ENCODE measurements at regions not wholly inside any gene's neighbourhood (a gene's known extent, or its start where the extent isn't known, plus 50 kb on each side); places are given as distances from the start of the nearest gene placed in this dataset.

- no peak for DNase-seq (ENCODE audit: low read depth in 2 of 2)
Observed at GRCh38 chr5:143693651-143694252, 118.2 kb upstream of the HMHB1 start.

GRCh38 chr5:143692342-143692741 lies 119.6 kb upstream of the HMHB1 start:
- DNase-seq (ENCODE audit: low read depth in 2 of 2), result no peak

GRCh38 chr5:143691945-143692290 lies 120.0 kb upstream of the HMHB1 start:
- DNase-seq (ENCODE audit: low read depth in 2 of 2), result no peak

DNA sequence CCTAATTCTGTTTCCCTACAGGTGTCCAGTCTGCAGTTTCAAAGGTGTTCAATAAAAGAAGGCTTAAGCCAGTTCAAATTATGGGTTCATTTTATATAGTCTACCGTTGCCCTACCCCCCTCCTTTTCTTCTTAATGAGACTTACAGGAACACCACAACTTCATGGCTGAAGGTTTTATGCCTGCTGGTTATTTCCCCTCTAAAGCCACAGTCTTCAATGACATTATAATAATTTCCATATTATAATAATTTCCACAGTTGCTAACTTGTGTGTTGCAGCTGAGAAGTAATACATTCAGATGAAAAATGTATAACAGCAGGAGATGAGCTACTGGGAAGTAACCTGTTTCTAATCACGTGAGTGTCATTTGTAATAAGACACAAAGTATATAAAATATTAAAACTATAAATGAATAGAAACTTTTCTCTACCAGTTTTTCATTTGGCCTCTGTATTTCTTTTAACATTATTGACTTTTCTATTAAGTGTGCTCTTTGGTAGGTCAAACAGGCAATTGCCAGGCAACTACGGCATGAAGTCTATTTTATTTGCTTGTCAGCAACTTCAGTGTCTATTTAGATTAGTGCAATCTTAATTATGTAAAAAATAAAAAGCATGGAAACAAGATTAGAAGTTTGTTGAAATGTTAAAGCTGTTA lies 120.5 kb upstream of the HMHB1 start:
- DNase-seq (ENCODE audit: low read depth in 2 of 2), result no peak

DNA sequence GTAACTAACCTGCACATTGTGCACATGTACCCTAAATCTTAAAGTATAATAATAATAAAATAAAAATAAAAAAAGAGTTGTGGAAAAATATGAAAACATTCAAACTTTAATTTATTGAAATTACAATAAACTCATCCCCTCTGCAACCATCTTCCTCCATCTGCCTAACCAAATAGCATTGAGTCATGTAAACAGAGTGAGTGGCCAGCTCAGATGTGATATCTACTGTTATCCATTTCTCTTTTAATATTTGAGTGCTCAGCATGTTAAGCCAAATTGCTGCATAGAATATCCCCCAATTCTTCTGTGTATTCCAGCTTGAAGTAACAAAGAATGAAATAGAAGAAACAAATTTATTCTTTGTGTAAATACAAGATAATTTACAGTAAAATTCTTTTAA lies 124.4 kb upstream of the HMHB1 start:
- no peak for DNase-seq (ENCODE audit: low read depth in 2 of 2)

DNA sequence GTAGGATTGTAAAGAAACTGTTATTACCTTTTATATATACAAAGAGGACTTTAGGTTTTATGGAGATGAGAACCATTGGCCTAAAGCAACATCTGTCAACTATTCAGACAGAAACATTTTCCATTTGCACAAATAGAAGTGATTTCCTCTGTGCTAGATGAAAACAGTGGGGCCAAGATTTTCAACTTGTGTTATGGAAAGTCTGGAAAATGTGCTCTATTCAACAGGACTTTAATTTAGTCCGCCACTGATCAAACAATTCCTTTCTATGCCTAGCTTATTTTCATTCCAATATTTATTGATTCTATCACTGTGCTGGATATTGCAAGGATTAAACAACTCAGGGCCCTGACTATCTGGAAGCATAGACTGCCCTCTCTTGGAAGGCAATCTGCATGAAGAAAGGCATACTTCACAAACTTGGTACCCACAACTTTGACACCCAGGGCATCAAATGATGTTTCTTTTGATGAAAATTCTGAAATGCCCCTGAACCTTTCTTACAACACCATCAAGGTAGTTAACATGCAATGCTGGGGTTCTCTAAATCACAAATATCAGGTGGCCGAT lies 126.6 kb upstream of the HMHB1 start:
- no peak for DNase-seq (ENCODE audit: low read depth in 2 of 2)

- no peak for DNase-seq (ENCODE audit: low read depth in 2 of 2)
Observed at GRCh38 chr5:143683459-143683858, 128.5 kb upstream of the HMHB1 start.

DNA sequence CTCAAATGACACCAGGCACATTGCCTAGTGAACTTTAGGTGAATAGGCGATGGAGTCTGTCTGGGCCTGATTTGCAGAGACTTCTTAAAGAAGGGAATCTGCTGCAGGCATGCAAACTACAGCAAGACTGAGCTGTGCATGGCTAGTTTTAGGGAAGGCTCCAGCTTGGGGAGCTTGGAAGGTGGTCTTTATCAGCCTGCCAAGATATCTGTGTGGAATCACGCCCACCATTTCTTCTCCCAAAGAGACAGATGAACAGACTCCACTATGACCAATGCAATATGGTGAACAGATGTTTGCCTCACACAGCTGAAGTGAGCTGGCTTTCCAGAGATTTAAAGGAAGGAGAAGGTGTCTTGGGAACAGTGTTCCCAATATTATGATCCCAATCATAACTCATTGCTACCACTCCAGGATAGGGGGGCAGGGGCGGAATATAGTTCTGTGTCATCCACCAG lies 129.0 kb upstream of the HMHB1 start:
- DNase-seq (ENCODE audit: low read depth in 2 of 2), result peak in 1 of 2 experiments; percentile 48

- no peak for DNase-seq (ENCODE audit: low read depth in 2 of 2)
Observed at GRCh38 chr5:143682246-143682905, 129.6 kb upstream of the HMHB1 start.

GRCh38 chr5:143680672-143681259 lies 131.2 kb upstream of the HMHB1 start:
- DNase-seq (ENCODE audit: low read depth in 2 of 2), result no peak

- DNase-seq (ENCODE audit: low read depth in 2 of 2), result no peak
Observed at GRCh38 chr5:143679777-143680176, 132.2 kb upstream of the HMHB1 start.

DNA sequence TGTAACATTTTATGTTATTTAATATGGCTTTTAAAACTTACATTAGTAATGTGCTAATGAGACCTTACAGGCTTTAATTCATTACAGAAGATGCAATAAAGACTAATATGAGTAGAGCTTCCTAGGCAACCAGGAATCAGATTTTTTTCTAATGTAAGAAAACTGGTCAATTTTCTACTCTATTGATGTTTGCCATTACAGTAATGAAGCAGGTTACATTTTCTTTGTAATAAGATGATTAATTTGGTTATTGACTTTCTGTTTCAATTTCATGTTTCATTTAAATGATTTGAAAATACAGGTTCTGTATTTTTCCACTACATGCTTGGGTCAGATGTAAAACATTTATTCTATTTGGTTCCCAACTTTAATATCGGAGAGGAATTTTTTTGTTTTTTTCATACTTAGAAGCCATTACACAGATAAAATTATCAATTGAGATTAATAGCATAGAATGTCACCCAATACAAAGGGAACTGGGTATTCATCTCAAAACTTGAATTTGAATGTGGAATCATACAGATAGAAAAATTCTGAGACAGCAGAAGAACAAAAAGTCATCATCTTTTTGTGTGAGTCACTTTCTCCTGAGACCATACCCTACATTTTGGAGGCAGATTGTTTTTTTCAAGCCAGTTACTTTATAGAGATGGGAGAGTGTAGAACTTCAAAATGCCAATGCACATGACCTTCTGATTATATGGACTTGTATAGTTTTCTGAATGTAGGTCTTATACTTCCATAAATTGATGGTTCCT lies 133.6 kb upstream of the HMHB1 start:
- no peak for DNase-seq (ENCODE audit: low read depth in 2 of 2)

DNA sequence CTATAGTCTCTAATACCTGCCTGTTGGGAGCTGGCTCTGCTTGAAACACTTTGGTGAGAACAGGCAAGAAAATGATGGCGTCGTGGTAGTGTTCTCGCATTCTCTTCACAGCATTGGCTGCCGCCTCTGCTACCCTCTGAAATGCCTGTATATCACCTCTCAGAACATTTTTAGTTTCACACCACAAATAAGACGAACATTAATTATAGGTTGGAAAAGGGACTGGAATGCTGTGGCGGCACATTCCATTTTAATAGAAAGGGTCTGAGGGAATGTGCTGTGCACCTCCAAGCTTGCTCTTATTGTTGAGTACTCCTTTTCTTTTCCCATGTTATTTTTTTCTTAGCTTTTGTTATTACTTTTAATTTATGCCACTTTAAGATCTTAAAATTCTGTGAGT lies 134.6 kb upstream of the HMHB1 start:
- no peak for DNase-seq (ENCODE audit: low read depth in 2 of 2)

GRCh38 chr5:143676802-143677201 lies 135.2 kb upstream of the HMHB1 start:
- DNase-seq (ENCODE audit: low read depth in 2 of 2), result no peak

- no peak for DNase-seq (ENCODE audit: low read depth in 2 of 2)
Observed at GRCh38 chr5:143674469-143674786, 137.5 kb upstream of the HMHB1 start.

GRCh38 chr5:143673676-143674468 lies 138.1 kb upstream of the HMHB1 start:
- no peak for DNase-seq (ENCODE audit: low read depth in 2 of 2)

DNA sequence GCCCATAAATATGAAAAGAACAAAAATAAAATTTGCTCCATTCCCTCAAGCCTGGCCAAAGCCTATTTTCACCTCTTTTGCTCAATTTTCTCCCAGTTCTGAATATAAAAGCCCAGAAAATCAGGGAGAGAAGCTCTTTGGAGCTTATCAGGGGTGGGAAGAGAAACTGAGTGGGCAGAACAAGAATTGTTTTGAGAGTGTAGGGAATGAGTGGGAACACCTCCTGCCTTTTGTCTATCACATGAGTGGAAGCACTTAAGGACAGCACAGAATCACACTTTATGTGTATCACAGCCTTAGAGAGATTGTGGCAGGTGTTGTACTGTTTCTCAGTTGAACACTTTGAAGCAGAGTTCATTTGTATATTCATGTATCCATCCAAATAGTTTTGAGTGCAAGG lies 139.2 kb upstream of the HMHB1 start:
- DNase-seq (ENCODE audit: low read depth in 2 of 2), result no peak

GRCh38 chr5:143671674-143672569 lies 140.0 kb upstream of the HMHB1 start:
- no peak for DNase-seq (ENCODE audit: low read depth in 2 of 2)

- DNase-seq (ENCODE audit: low read depth in 2 of 2), result no peak
Observed at GRCh38 chr5:143671021-143671420, 140.9 kb upstream of the HMHB1 start.

GRCh38 chr5:143665866-143666265 lies 146.1 kb upstream of the HMHB1 start:
- no peak for DNase-seq (ENCODE audit: low read depth in 2 of 2)

All from fibroblast of skin of left quadriceps (primary cell).